GM12878 (cell line): ENCODE measurements at regions not wholly inside any gene's neighbourhood (a gene's known extent, or its start where the extent isn't known, plus 50 kb on each side); places are given as distances from the start of the nearest gene placed in this dataset.

Experiments used
- NRF1 ChIP-seq: conservative IDR thresholded peaks from 2 replicates; pipeline ENCODE4 v1.6.1; 2011; ENCODE audit warnings: mild to moderate bottlenecking, low read depth, low read length, improper control_type of control experiment
- POLR2AphosphoS5 ChIP-seq: IDR thresholded peaks from 2 replicates; pipeline ENCODE4 v1.6.1; 2011; ENCODE audit warnings: mild to moderate bottlenecking, low read length, inconsistent platforms
- TF ChIP-seq, protein P1 (sequence below): IDR thresholded peaks from 2 replicates; pipeline ENCODE4 v1.6.1; 2011; ENCODE audit warnings: mild to moderate bottlenecking, low read depth, low read length, moderate library complexity; ENCODE audit not compliant: insufficient replicate concordance
- TF ChIP-seq, protein P2 (sequence below), 3 experiments: IDR thresholded peaks in 2 of 3; conservative IDR thresholded peaks in 1 of 3; 2 replicates each; pipeline ENCODE4 v1.5.1; 2011; ENCODE audit warnings: low read depth in 3 of 3, low read length in 3 of 3, mild to moderate bottlenecking in 3 of 3, control low read depth in 2 of 3, moderate library complexity in 2 of 3, inconsistent platforms in 1 of 3, mixed read lengths in 1 of 3; ENCODE audit not compliant: control insufficient read depth in 2 of 3, insufficient read depth in 1 of 3; ENCODE audit errors: extremely low read depth in 1 of 3

DNA sequence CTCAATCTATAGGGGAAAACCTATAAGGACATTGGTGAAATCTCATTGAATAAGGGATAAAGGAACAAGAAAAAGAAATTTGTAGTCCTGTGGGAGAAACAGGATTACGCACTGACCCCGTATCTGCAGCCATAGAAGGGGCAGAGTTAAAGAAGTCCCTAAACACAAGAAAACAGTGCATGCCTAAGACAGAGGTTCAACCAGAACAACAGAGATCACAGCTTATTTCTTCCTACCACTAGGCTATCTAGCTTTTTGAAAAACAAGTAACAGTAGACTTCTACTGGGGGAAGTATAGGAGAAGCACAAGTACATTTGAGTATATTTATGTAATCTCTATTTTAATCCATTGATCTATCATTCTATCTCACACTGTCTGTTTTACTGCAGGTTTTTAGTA, 485.2 kb upstream of the REG3G start:
- TF ChIP-seq NRF1 (no peak), POLR2AphosphoS5 (no peak)
- TF ChIP-seq, protein P1, sequence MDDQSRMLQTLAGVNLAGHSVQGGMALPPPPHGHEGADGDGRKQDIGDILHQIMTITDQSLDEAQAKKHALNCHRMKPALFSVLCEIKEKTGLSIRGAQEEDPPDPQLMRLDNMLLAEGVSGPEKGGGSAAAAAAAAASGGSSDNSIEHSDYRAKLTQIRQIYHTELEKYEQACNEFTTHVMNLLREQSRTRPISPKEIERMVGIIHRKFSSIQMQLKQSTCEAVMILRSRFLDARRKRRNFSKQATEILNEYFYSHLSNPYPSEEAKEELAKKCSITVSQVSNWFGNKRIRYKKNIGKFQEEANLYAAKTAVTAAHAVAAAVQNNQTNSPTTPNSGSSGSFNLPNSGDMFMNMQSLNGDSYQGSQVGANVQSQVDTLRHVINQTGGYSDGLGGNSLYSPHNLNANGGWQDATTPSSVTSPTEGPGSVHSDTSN = no peak
- TF ChIP-seq, protein P2, sequence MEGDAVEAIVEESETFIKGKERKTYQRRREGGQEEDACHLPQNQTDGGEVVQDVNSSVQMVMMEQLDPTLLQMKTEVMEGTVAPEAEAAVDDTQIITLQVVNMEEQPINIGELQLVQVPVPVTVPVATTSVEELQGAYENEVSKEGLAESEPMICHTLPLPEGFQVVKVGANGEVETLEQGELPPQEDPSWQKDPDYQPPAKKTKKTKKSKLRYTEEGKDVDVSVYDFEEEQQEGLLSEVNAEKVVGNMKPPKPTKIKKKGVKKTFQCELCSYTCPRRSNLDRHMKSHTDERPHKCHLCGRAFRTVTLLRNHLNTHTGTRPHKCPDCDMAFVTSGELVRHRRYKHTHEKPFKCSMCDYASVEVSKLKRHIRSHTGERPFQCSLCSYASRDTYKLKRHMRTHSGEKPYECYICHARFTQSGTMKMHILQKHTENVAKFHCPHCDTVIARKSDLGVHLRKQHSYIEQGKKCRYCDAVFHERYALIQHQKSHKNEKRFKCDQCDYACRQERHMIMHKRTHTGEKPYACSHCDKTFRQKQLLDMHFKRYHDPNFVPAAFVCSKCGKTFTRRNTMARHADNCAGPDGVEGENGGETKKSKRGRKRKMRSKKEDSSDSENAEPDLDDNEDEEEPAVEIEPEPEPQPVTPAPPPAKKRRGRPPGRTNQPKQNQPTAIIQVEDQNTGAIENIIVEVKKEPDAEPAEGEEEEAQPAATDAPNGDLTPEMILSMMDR (IDR thresholded peaks at IDR 0.05 in 2 of 3, conservative IDR thresholded peaks at IDR 0.05 in 1 of 3; ENCODE audit: control insufficient read depth in 2 of 3, extremely low read depth in 1 of 3, insufficient read depth in 1 of 3, low read depth in 3 of 3, low read length in 3 of 3) = no peak
